22Rv1 (cell line): ENCODE measurements at regions not wholly inside any gene's neighbourhood (a gene's known extent, or its start where the extent isn't known, plus 50 kb on each side); places are given as distances from the start of the nearest gene placed in this dataset.

Experiments used
- ZFX ChIP-seq: fragments of 450-650 bp; IDR thresholded peaks from 2 replicates; pipeline ENCODE4 v1.6.1; 2017; ENCODE audit warnings: antibody characterized with exemption, borderline replicate concordance
- TF ChIP-seq, protein P1 (sequence below): fragments of 450-650 bp; IDR thresholded peaks from 2 replicates; pipeline ENCODE4 v1.5.1; 2017; ENCODE audit warnings: mild to moderate bottlenecking

DNA sequence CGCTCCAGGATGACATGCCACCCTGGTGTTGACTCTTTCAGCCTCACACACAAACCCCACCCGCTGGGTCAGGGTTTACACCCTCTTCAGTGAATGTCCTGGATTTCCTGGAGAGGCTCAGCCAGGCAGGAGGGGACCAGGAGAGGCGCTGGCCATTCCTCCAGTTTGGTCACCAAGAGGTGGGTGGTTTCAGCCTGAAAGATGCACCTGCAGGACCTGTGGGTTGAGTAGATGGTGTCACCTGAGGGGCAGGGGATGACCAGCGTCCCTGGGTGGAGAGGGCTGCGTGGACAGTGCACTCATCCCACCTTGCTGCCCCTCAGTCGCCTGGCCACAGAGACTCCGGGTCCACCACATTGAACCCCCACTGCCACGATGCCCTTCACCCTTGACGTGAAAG lies 179.7 kb downstream of the ASMT start:
- TF ChIP-seq, protein P1, sequence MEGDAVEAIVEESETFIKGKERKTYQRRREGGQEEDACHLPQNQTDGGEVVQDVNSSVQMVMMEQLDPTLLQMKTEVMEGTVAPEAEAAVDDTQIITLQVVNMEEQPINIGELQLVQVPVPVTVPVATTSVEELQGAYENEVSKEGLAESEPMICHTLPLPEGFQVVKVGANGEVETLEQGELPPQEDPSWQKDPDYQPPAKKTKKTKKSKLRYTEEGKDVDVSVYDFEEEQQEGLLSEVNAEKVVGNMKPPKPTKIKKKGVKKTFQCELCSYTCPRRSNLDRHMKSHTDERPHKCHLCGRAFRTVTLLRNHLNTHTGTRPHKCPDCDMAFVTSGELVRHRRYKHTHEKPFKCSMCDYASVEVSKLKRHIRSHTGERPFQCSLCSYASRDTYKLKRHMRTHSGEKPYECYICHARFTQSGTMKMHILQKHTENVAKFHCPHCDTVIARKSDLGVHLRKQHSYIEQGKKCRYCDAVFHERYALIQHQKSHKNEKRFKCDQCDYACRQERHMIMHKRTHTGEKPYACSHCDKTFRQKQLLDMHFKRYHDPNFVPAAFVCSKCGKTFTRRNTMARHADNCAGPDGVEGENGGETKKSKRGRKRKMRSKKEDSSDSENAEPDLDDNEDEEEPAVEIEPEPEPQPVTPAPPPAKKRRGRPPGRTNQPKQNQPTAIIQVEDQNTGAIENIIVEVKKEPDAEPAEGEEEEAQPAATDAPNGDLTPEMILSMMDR, result no peak
- no peak for TF ChIP-seq ZFX
